Mucosa of rectum (tissue), 2 donors: ENCODE measurements at regions not wholly inside any gene's neighbourhood (a gene's known extent, or its start where the extent isn't known, plus 50 kb on each side); places are given as distances from the start of the nearest gene placed in this dataset.

ENCODE experiments used
- H3K27ac ChIP-seq, 2 donors: one replicate each; pipeline ENCODE4 v1.7.0; 2013; ENCODE audit warnings: inconsistent platforms in 2 of 2, low read depth in 2 of 2, low read length in 2 of 2
- H3K27me3 ChIP-seq, 2 donors: one replicate each; pipeline ENCODE4 v1.7.0; 2013; ENCODE audit warnings: low read length in 2 of 2; ENCODE audit not compliant: control insufficient read depth in 2 of 2, insufficient read depth in 2 of 2
- H3K36me3 ChIP-seq, 2 donors: one replicate each; pipeline ENCODE4 v1.7.0; 2013; ENCODE audit warnings: low read length in 2 of 2; ENCODE audit not compliant: control insufficient read depth in 2 of 2, insufficient read depth in 2 of 2
- H3K4me1 ChIP-seq, 2 donors: one replicate each; pipeline ENCODE4 v1.7.0; 2013; ENCODE audit warnings: low read length in 2 of 2, mild to moderate bottlenecking in 1 of 2; ENCODE audit not compliant: control insufficient read depth in 2 of 2, insufficient read depth in 2 of 2
- H3K4me3 ChIP-seq, 2 donors: one replicate each; pipeline ENCODE4 v1.7.0; 2013; ENCODE audit warnings: low read length in 2 of 2
- H3K9ac ChIP-seq, 2 donors: one replicate each; pipeline ENCODE4 v1.7.0; 2013; ENCODE audit warnings: low read length in 2 of 2, low read depth in 1 of 2, mild to moderate bottlenecking in 1 of 2
- H3K9me3 ChIP-seq, 2 donors: one replicate each; pipeline ENCODE4 v1.7.0; 2013; ENCODE audit warnings: low read length in 2 of 2; ENCODE audit not compliant: control insufficient read depth in 2 of 2
- donor health status: healthy.
- donor health status: Normal muscosa, but diverticular disease.

DNA sequence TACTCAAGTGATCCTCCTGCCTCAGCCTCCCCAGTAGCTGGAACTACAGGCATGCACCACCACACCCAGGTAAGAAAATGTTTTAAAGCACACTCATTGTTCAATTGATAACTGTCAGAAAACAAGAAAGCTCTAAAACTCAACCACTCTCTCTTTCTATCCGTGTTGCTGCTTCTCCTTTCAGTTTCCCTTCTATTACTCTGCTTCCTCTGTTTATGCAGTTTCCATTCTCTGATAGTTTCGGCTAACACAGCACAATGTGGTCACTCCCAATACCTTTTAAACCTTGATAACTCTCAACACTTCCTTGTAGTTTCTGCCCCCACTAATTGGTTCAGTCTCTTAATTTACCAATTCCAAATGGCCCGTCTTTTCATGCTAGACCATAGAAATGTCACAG lies 59.2 kb upstream of the NR4A3 start:
- Histone ChIP-seq H3K27me3 (no peaks in the 10 kb centered on the region), H3K4me1 (no peaks in the 10 kb centered on the region), H3K27ac (no peak overlapping the region), H3K9ac (no peak overlapping the region), H3K9me3 (no peaks in the 10 kb centered on the region), H3K4me3 (no peak overlapping the region), H3K36me3 (no peaks in the 10 kb centered on the region)
